Endothelial cell of umbilical vein (primary cell): ENCODE measurements at regions not wholly inside any gene's neighbourhood (a gene's known extent, or its start where the extent isn't known, plus 50 kb on each side); places are given as distances from the start of the nearest gene placed in this dataset.

Experiments
- BruUV-seq: library from RNA; stranded (reverse); fragments of 400-500 nt; replicated peaks from 2 replicates; lab custom pipeline; 2021; lab: Mats Ljungman, UMichigan
- CTCF ChIA-PET: fragments of 300-600, 350-600 bp; sonication (Branson Sonifier 250); formaldehyde crosslinking; loops from one replicate; lab custom pipeline; 2021; ENCODE audit warnings: antibody characterized with exemption, inconsistent platforms; lab: Charles Lee
- POLR2A ChIA-PET: fragments of 300-600, 350-600 bp; sonication (Branson Sonifier 250); formaldehyde crosslinking; loops from one replicate; lab custom pipeline; 2021; ENCODE audit warnings: antibody characterized with exemption, inconsistent platforms; lab: Charles Lee
- DNase-seq: peaks from one replicate; pipeline ENCODE4 v3.0.0-alpha.2; 2011; ENCODE audit warnings: low read depth, low spot score
- FAIRE-seq: peaks from 2 replicates; lab custom pipeline; 2011; peaks lifted over from hg19 to GRCh38; lab: Jason Lieb, UNC
- H2AFZ ChIP-seq: 2 replicates; pipeline ENCODE4 v1.6.0; 2012; ENCODE audit warnings: low read depth, low read length, control low read depth, inconsistent platforms
- H3K27ac ChIP-seq: 2 replicates; pipeline ENCODE4 v1.5.1; 2011; ENCODE audit warnings: low read depth, mild to moderate bottlenecking, control low read depth, low read length, moderate library complexity; ENCODE audit not compliant: insufficient read depth
- H3K27me3 ChIP-seq, 2 experiments: 2 replicates each; pipeline versions ENCODE4 v1.6.0 to v1.6.1; 2011; ENCODE audit warnings: low read length in 2 of 2, mixed read lengths in 1 of 2; ENCODE audit not compliant: control insufficient read depth in 2 of 2, insufficient read depth in 2 of 2
- H3K36me3 ChIP-seq, 2 experiments: 2 replicates in 1 of 2; 3 replicates in 1 of 2; pipeline ENCODE4 v1.5.1; 2011; ENCODE audit warnings: low read length in 2 of 2, mild to moderate bottlenecking in 1 of 2, moderate library complexity in 1 of 2; ENCODE audit not compliant: control insufficient read depth in 2 of 2, insufficient read depth in 2 of 2; ENCODE audit errors: extremely low read depth in 1 of 2
- H3K4me1 ChIP-seq: 3 replicates; pipeline ENCODE4 v1.5.1; 2011; ENCODE audit warnings: mild to moderate bottlenecking, low read length; ENCODE audit not compliant: control insufficient read depth, insufficient read depth; ENCODE audit errors: extremely low read depth
- H3K4me2 ChIP-seq: 2 replicates; pipeline ENCODE4 v1.6.1; 2011; ENCODE audit warnings: low read length, control low read depth, mixed read lengths; ENCODE audit not compliant: insufficient read depth
- H3K4me3 ChIP-seq, 3 experiments: fragments of 200-600 bp in 1 of 3; sonication (generic), shearing (Covaris generic) in 1 of 3; replicated peaks in 1 of 3; 2 replicates each; pipeline ENCODE4 v1.5.1; 2011 to 2016; ENCODE audit warnings: control low read depth in 3 of 3, low read length in 3 of 3, mild to moderate bottlenecking in 2 of 3, inconsistent platforms in 1 of 3, low read depth in 1 of 3, moderate library complexity in 1 of 3; ENCODE audit not compliant: insufficient read depth in 1 of 3
- H3K79me2 ChIP-seq: 2 replicates; pipeline ENCODE4 v1.6.0; 2012; ENCODE audit warnings: low read length, inconsistent platforms; ENCODE audit not compliant: control insufficient read depth, insufficient read depth
- H3K9ac ChIP-seq: replicated peaks from 2 replicates; pipeline ENCODE3; 2011; ENCODE audit warnings: low read length, control low read depth; ENCODE audit not compliant: insufficient read depth; ENCODE audit errors: extremely low read depth
- H3K9me1 ChIP-seq: replicated peaks from 3 replicates; pipeline ENCODE4 v1.6.0; 2011; ENCODE audit warnings: mild to moderate bottlenecking, low read length; ENCODE audit not compliant: control insufficient read depth, insufficient read depth; ENCODE audit errors: extremely low read depth
- H3K9me3 ChIP-seq: replicated peaks from 2 replicates; pipeline ENCODE4 v1.5.1; 2012; ENCODE audit warnings: low read length, inconsistent platforms; ENCODE audit not compliant: control insufficient read depth, insufficient read depth
- H4K20me1 ChIP-seq: replicated peaks from 2 replicates; pipeline ENCODE3; 2011; ENCODE audit warnings: mild to moderate bottlenecking, low read length; ENCODE audit not compliant: control insufficient read depth, insufficient read depth; ENCODE audit errors: extremely low read depth
- EZH2 ChIP-seq: IDR thresholded peaks from 2 replicates; pipeline ENCODE4 v1.6.1; 2012; ENCODE audit warnings: borderline replicate concordance, low read depth, mild to moderate bottlenecking, moderate library complexity, low read length, inconsistent platforms; ENCODE audit not compliant: severe bottlenecking
- FOS ChIP-seq: IDR thresholded peaks from 2 replicates; pipeline ENCODE4 v1.6.1; 2011; ENCODE audit warnings: mild to moderate bottlenecking, low read length, moderate library complexity, borderline replicate concordance; ENCODE audit not compliant: insufficient read depth
- GATA2 ChIP-seq: IDR thresholded peaks from 2 replicates; pipeline ENCODE4 v1.7.0; 2011; ENCODE audit warnings: low read depth, mild to moderate bottlenecking, moderate library complexity, mixed read lengths, low read length; ENCODE audit not compliant: insufficient read length, insufficient read depth
- JUN ChIP-seq: IDR thresholded peaks from 2 replicates; pipeline ENCODE4 v1.6.1; 2011; ENCODE audit warnings: borderline replicate concordance, low read depth; ENCODE audit not compliant: insufficient read length, insufficient read depth
- MYC ChIP-seq: IDR thresholded peaks from one replicate; pipeline ENCODE4 v1.6.1; 2011; ENCODE audit warnings: mild to moderate bottlenecking, low read depth, low read length
- POLR2A ChIP-seq: IDR thresholded peaks from 2 replicates; pipeline ENCODE4 v1.6.1; 2012; ENCODE audit warnings: low read depth, mild to moderate bottlenecking, control low read depth, low read length
- POLR2AphosphoS5 ChIP-seq: IDR thresholded peaks from 2 replicates; pipeline ENCODE4 v1.6.1; 2012; ENCODE audit warnings: low read depth, mild to moderate bottlenecking, control low read depth, low read length, moderate library complexity; ENCODE audit not compliant: insufficient read depth
- dilution Hi-C: fragments of 300-500 bp; cut with MboI; formaldehyde crosslinking; loops from one replicate; pipeline ENCODE4 v1.15.0; 2019; ENCODE audit warnings: low sequenced_read_pairs; ENCODE audit not compliant: extremely low pct_ligation_motif_present
- intact Hi-C: fragments of 100-400 bp; cut with micrococcal nuclease; formaldehyde crosslinking; loops from one replicate; pipeline ENCODE4 v1.10.0; 2022
- TF ChIP-seq, protein P1 (sequence below), 2 donors: IDR thresholded peaks; 1 replicate in 1 of 2; 2 replicates in 1 of 2; pipeline ENCODE4 v1.5.1; 2011; ENCODE audit warnings: low read length in 2 of 2, mild to moderate bottlenecking in 2 of 2, moderate library complexity in 2 of 2, control low read depth in 1 of 2, inconsistent platforms in 1 of 2, low read depth in 1 of 2; ENCODE audit not compliant: insufficient read depth in 1 of 2; ENCODE audit errors: extremely low read depth in 1 of 2
- TF ChIP-seq, protein P2 (sequence below): IDR thresholded peaks from 2 replicates; pipeline ENCODE4 v1.6.1; 2011; ENCODE audit not compliant: insufficient read depth, insufficient read length

DNA sequence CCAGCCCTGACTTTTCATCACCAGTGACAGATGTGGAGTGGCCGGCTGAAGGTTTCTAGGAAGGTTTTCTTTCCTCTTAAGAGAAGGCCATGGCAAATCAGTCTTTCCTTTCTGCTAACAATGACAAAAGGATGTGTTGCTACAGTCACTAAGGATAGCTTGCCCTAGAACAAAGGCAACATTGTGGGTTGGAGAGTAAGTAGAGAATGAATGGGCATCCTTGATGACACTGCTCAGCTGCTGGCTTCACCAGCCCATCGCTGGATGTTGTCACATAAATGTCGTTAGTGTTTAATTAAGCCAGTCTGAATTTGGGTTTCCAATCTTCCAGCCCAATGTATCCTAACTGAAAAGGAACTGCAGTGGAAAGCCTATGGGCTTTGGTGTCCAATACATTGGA, 168.4 kb downstream of the ZIC5 start:
- ChIA-PET POLR2A (no interaction called here), CTCF (no interaction called here)
- H3K4me1 ChIP-seq, result no peaks in the 10 kb centered on the region
- FAIRE-seq (no peak), DNase-seq (no peak)
- H3K9ac ChIP-seq, result no peak overlapping the region
- H3K9me3 ChIP-seq, result no peaks in the 10 kb centered on the region
- dilution Hi-C loops, result no loop called here
- H3K9me1 ChIP-seq, result no peaks in the 10 kb centered on the region
- no peak overlapping the region for H2AFZ ChIP-seq
- H3K4me3 ChIP-seq, result no peak overlapping the region
- H4K20me1 ChIP-seq, result no peaks in the 10 kb centered on the region
- no peaks in the 10 kb centered on the region for H3K27me3 ChIP-seq
- TF ChIP-seq MYC, result no peak
- TF ChIP-seq FOS, result no peak
- no peaks in the 10 kb centered on the region for H3K36me3 ChIP-seq
- no peaks in the 10 kb centered on the region for H3K79me2 ChIP-seq
- H3K27ac ChIP-seq, result no peak overlapping the region
- H3K4me2 ChIP-seq, result no peak overlapping the region
- intact Hi-C loops, result no loop called here
- BruUV-seq, result no TSS peak

DNA sequence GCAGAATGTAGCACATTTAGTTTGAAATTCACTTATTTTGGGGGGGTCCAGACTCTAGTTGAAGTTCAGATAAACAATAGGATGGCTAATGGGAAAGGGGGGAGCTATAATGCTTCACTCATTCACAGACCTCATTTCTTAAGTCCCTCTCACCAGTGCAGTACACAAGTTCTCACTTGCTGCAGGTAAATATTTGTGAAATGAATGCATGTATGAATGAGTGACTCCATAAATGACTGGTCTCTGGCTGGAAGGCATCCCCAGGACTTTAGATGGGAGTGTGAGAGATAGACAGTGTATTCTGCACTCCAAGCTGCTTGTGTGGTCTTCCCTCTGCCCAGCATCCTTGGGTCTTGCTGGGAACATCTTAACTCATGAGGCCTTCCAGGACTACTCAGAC, 169.2 kb downstream of the ZIC5 start:
- Histone ChIP-seq H3K27ac (no peak overlapping the region), H3K9me3 (no peaks in the 10 kb centered on the region), H4K20me1 (no peaks in the 10 kb centered on the region), H3K9ac (no peak overlapping the region), H3K4me1 (no peaks in the 10 kb centered on the region), H3K4me2 (no peak overlapping the region), H3K79me2 (no peaks in the 10 kb centered on the region), H3K9me1 (no peaks in the 10 kb centered on the region), H3K4me3 (no peak overlapping the region), H2AFZ (no peak overlapping the region), H3K27me3 (no peaks in the 10 kb centered on the region), H3K36me3 (no peaks in the 10 kb centered on the region)
- CTCF ChIA-PET, result no interaction called here
- intact Hi-C loops (no loop called here), dilution Hi-C loops (no loop called here)
- POLR2A ChIA-PET, result no interaction called here
- no TSS peak for BruUV-seq
- TF ChIP-seq POLR2AphosphoS5, result no peak
- TF ChIP-seq MYC, result no peak
- TF ChIP-seq, protein P1, sequence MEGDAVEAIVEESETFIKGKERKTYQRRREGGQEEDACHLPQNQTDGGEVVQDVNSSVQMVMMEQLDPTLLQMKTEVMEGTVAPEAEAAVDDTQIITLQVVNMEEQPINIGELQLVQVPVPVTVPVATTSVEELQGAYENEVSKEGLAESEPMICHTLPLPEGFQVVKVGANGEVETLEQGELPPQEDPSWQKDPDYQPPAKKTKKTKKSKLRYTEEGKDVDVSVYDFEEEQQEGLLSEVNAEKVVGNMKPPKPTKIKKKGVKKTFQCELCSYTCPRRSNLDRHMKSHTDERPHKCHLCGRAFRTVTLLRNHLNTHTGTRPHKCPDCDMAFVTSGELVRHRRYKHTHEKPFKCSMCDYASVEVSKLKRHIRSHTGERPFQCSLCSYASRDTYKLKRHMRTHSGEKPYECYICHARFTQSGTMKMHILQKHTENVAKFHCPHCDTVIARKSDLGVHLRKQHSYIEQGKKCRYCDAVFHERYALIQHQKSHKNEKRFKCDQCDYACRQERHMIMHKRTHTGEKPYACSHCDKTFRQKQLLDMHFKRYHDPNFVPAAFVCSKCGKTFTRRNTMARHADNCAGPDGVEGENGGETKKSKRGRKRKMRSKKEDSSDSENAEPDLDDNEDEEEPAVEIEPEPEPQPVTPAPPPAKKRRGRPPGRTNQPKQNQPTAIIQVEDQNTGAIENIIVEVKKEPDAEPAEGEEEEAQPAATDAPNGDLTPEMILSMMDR (IDR thresholded peaks at IDR 0.05; ENCODE audit: extremely low read depth in 1 of 2, insufficient read depth in 1 of 2, low read depth in 1 of 2, low read length in 2 of 2), result no peak
- TF ChIP-seq, protein P2, sequence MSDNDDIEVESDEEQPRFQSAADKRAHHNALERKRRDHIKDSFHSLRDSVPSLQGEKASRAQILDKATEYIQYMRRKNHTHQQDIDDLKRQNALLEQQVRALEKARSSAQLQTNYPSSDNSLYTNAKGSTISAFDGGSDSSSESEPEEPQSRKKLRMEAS, result no peak
- TF ChIP-seq JUN, result no peak
- TF ChIP-seq EZH2, result no peak
- TF ChIP-seq GATA2, result no peak
- no peak for TF ChIP-seq POLR2A
- no peak for TF ChIP-seq FOS
- DNase-seq, result no peak
- FAIRE-seq, result no peak
